ENCODE measurements at regions not wholly inside any gene's neighbourhood (a gene's known extent, or its start where the extent isn't known, plus 50 kb on each side); places are given as distances from the start of the nearest gene placed in this dataset.
A peak's percentile ranks its signal among the peaks of the same experiment; 100 is the strongest.

DNA sequence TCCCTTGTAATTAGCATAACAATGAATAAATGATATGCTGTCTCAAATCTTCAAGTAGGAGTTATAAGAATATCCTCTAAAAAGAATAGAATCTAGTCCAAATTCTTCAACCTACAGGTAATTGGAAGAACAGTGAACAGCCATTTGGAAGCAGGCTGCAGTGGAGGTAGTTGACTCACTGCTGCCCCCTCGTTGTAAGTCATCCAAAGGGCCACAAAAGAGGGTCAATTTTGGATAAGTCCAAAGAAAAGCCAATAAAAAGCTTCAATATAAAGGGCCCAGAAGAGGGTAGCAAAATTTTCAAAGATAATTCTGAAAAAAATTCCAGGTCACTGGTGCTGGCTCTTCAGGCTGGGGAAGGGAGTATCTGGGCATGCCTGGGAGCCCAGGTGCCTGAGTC lies 60.8 kb upstream of the SSTR4 start:
- intact Hi-C loops (cut with DNase I) = no loop called here
- H3K27me3 ChIP-seq = no peaks in the 10 kb centered on the region
- H3K4me3 ChIP-seq = no peak overlapping the region
- DNase-seq (ENCODE audit: extremely low spot score) = no peak
- 17% methylated on average over 1 of the region's 1 CpG for WGBS
- H3K9me3 ChIP-seq = no peaks in the 10 kb centered on the region
- peaks cover 0 to 14% (median 4%) of the 10 kb centered on the region in 4 donors for H3K4me1 ChIP-seq
- no peak for TF ChIP-seq CTCF (IDR thresholded peaks at IDR 0.05)
- H3K27ac ChIP-seq (replicated peaks in 1 of 4) = no peak overlapping the region
- H3K36me3 ChIP-seq = no peaks in the 10 kb centered on the region

- no peak overlapping the region for H3K27ac ChIP-seq (replicated peaks in 1 of 4)
- no peaks in the 10 kb centered on the region for H3K36me3 ChIP-seq
- no peak overlapping the region for H3K4me3 ChIP-seq
- WGBS = 62% methylated on average over 4 of the region's 4 CpGs
- DNase-seq (ENCODE audit: extremely low spot score) = no peak
- intact Hi-C loops (cut with DNase I) = no loop called here
- TF ChIP-seq POLR2AphosphoS5 (IDR thresholded peaks at IDR 0.05) (peak; percentile 42 to 46), EP300 (IDR thresholded peaks at IDR 0.05) (no peak), CTCF (IDR thresholded peaks at IDR 0.05) (no peak)
- H3K9me3 ChIP-seq = no peaks in the 10 kb centered on the region
- peaks cover 0 to 14% (median 4%) of the 10 kb centered on the region in 4 donors for H3K4me1 ChIP-seq
- H3K27me3 ChIP-seq = no peaks in the 10 kb centered on the region
Observed at GRCh38 chr20:22977047-22977785, 57.9 kb upstream of the SSTR4 start.

DNA sequence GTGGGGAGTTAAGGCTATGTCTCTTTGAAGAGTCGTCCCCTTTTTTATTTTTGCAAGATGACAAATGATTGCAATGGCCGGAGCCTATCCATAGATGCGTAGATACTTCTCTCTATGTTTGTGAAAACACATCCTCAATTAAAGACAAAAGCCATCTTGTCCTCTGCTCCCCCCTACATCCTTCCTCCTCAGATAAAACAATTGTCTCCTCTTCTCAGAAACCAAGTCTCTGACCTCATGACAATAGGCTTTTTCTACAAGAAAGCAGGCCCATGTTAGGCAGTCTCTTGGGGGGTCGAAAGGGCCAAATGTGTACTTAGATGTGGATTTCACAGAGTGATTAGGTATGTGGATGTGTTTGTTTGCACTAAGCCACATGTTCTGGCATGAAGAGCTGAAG lies 51.1 kb upstream of the SSTR4 start:
- DNase-seq (ENCODE audit: extremely low spot score) = no peak
- H3K4me3 ChIP-seq = no peak overlapping the region
- no peak for TF ChIP-seq POLR2AphosphoS5 (IDR thresholded peaks at IDR 0.05)
- TF ChIP-seq POLR2A (IDR thresholded peaks at IDR 0.05; ENCODE audit: low read depth) = no peak
- TF ChIP-seq CTCF (IDR thresholded peaks at IDR 0.05) = no peak
- TF ChIP-seq EP300 (IDR thresholded peaks at IDR 0.05) = no peak
- WGBS = 62% methylated on average over 4 of the region's 4 CpGs
- H3K27me3 ChIP-seq = no peaks in the 10 kb centered on the region
- intact Hi-C loops (cut with DNase I) = no loop called here
- H3K27ac ChIP-seq (replicated peaks in 1 of 4) = no peak overlapping the region
- no peaks in the 10 kb centered on the region for H3K9me3 ChIP-seq
- no peaks in the 10 kb centered on the region for H3K36me3 ChIP-seq
- H3K4me1 ChIP-seq = peaks cover 0 to 10% (median 2%) of the 10 kb centered on the region in 4 donors

DNA sequence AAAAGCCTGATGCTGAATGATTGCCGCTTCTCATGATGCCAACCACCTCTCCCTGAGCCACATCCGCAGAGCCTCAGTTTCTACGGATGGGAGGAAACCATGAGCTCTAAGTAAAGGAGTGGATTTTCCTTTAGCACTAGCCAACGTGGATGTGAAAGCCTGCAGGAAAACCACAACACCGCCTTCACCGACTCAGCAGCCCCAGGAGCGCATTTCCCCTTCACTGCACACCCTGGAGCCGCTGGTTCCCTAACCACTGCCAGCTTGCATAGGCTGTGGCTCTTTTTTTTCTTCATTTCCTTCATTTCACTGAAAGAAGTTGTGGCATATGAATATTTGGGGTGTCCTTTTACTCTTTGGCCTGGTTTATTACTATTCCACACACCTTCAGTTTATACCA lies 50.5 kb upstream of the SSTR4 start:
- Histone ChIP-seq H3K27me3 (no peaks in the 10 kb centered on the region), H3K27ac (replicated peaks in 1 of 4) (no peak overlapping the region), H3K4me1 (peaks cover 0 to 10% (median 2%) of the 10 kb centered on the region in 4 donors), H3K36me3 (no peaks in the 10 kb centered on the region), H3K4me3 (no peak overlapping the region), H3K9me3 (no peaks in the 10 kb centered on the region)
- intact Hi-C loops (cut with DNase I) = no loop called here
- DNase-seq (ENCODE audit: extremely low spot score) = no peak
- TF ChIP-seq EP300 (IDR thresholded peaks at IDR 0.05) = no peak
- 67% methylated on average over 8 of the region's 8 CpGs for WGBS

DNA sequence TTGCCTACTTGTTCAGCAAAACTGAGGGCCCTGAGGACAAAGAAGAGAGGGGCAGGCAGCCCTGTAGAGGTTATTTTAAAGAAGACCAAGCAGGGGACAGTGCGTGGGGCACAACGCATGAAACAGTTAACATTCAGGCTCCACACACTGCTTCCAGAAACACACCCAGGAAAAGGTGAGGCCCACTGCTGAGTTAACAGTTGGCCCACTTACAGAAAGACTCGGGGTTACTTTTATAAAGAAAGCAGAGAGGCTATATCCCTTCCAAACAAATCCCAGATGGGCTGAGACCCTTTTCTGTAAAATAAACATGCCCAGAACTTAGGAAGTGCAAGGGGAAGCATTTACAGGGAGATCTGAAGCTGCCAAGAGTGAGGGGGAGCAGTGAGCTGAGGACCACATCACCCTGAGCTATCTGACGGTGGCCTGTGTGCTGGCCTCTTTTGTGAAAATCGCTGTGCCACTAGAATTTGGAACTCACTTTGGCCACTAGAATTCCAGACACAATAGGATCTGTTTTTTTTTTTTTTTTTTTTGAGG lies 49.8 kb upstream of the SSTR4 start:
- no peaks in the 10 kb centered on the region for H3K36me3 ChIP-seq
- DNase-seq (ENCODE audit: extremely low spot score) = no peak
- no peaks in the 10 kb centered on the region for H3K27me3 ChIP-seq
- no peak overlapping the region for H3K27ac ChIP-seq (replicated peaks in 1 of 4)
- H3K4me1 ChIP-seq = peaks cover 0 to 10% (median 2%) of the 10 kb centered on the region in 4 donors
- intact Hi-C loops (cut with DNase I) = no loop called here
- H3K9me3 ChIP-seq = no peaks in the 10 kb centered on the region
- no peak overlapping the region for H3K4me3 ChIP-seq
- TF ChIP-seq POLR2AphosphoS5 (IDR thresholded peaks at IDR 0.05) (no peak), POLR2A (IDR thresholded peaks at IDR 0.05; ENCODE audit: low read depth) (no peak), CTCF (IDR thresholded peaks at IDR 0.05) (no peak), EP300 (IDR thresholded peaks at IDR 0.05) (no peak)
- 54% methylated on average over 5 of the region's 5 CpGs for WGBS
